CMK (cell line): ENCODE measurements at regions not wholly inside any gene's neighbourhood (a gene's known extent, or its start where the extent isn't known, plus 50 kb on each side); places are given as distances from the start of the nearest gene placed in this dataset.

ENCODE experiments used
- DNase-seq: peaks from one replicate; pipeline ENCODE4 v3.0.0-alpha.2; 2010; ENCODE audit warnings: low read depth

DNA sequence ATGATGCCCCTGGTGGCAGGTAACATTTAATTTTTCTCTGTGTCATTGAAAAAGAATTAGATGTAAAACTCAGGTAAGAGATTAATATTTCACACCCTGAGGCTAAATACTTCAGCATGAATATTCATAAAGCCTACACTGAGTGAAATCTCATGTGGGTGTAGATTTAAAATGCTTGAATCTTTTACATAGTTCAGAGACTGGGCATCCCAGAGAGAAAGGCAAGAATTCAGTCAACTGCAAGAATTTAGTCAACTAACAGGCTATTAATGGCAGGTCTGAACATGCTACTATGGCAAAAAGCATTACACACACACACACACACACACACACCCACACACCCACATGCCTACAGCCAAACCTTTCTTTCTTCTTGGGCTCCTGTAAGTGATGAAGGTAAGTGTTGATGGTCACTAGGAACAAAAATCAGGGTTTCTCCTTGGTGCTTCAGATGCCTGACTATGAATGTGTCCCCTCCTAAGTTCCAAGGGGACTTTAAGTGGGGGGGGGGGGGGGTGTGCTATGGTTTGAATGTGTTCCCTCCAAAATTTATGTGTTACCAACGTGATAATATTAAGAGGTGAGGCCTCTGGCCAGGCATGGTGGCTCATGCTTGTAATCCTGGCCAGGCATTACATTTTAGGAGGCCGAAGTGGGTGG is 63.7 kb upstream of the PSMD7 start:
- no peak for DNase-seq

GRCh38 chr16:74230126-74230525 is 66.5 kb upstream of the PSMD7 start:
- no peak for DNase-seq

DNA sequence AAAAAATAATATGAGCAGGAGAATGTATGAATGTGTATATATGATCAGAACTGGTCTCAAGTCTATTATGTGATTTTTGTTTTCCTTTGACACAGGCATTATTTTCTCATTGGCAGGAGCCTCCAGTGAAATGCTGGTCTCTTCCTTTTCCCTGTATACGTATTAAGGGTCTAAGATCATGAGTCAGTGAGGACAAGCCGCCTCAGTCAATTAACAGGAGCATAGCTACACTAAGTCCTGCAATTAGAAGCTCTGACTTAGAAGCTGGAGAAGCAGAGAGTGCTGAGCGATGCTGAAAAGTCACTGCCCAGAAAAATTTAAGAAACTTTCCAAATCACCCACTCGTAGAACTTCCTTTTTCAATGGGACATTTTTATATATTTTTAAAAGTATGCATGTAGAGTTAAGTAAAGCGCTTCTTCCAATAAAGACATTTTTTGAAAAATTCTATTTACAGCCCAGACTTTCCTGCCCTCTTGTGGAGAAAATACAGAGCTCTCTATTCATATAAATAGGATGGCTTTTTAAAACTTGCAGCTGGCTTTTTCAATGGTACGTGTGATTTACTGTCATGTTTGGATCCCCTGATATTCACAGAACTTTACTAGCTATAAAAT is 70.2 kb upstream of the PSMD7 start:
- DNase-seq, result no peak

- DNase-seq, result no peak
These were observed 71.6 kb upstream of the PSMD7 start for GRCh38 chr16:74224828-74225612.

DNA sequence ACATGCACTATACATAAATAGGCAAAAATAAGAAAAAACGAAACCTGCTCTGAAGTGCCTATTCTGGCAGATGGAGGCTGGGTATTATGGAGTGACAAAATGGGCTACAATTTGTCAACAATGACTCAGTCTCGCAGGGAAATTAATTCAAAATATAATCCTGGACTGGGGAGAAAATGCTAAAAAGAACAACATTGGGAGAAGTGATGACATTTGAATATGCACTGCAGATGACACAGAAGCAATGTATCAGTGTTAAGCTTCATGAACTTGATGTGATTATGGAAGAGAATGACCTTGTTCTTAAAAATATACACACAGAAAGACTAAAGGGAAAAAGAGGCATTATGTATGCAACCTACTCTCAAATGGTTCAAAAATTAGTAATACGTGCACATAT is 74.8 kb upstream of the PSMD7 start:
- no peak for DNase-seq

- DNase-seq, result no peak
These were observed 76.9 kb upstream of the PSMD7 start for GRCh38 chr16:74219706-74220105.

GRCh38 chr16:74218871-74219270 is 77.7 kb upstream of the PSMD7 start:
- no peak for DNase-seq

DNA sequence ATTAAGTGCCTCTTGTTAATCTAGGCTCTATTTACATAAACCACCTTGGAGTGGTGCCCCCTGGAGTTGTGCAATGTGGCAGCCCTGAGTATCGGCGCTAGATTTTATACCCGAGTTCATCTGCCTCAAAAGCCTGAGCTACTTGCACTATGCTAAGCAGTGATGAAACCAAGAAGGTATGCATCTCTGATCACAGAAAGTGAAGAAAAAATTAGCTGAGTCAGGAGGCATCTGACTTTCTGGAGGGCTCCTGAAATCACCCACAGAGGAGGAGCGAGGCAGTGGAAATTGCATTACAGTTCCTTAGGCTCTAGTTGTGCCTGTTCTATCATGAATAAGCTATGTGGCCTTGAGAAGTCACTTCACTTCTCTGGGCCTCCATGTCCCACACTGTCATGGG is 80.3 kb upstream of the PSMD7 start:
- no peak for DNase-seq

GRCh38 chr16:74215249-74215648 is 81.4 kb upstream of the PSMD7 start:
- no peak for DNase-seq

DNA sequence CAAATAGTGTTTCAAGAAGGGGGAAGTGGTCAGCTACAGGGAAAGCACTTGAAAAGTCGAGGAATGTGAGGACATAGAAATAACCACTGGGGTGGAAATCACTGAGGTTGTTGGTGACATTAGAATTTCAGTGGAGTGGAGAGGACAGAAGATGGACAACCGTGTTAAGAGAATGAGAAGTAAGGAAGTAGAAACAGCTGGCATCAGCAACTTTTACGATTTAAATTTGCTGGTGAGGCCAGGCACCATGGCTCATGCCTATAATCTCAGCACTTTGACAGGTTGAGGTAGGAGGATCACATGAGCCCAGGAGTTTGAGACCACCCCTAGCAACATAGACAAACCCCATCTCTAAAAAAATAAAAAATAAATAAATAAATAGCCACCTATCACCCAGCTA is 83.2 kb upstream of the PSMD7 start:
- no peak for DNase-seq

DNA sequence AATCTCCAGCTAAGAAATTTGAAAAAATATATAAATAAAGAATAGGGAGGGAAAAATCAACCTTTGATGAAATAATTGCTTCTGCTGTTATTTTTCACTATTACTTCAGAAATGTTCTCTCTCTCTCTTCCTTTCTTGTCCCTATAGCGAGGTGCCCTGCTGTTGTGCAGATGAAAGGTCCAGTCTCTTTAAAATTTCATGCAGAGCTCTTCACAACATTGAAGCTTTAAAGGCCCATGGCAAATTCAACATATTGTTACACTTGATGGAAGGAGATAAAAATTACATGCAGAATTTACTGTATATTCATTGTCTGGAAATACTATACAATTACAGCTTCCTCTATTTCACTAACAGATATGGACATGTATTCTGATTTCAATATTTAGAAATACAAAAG is 86.4 kb upstream of the PSMD7 start:
- no peak for DNase-seq

- no peak for DNase-seq
These were observed 94.6 kb upstream of the PSMD7 start for GRCh38 chr16:74202009-74202408.

- DNase-seq, result no peak
These were observed 95.0 kb upstream of the PSMD7 start for GRCh38 chr16:74201576-74201975.

- DNase-seq, result no peak
These were observed 95.7 kb upstream of the PSMD7 start for GRCh38 chr16:74200921-74201320.

DNA sequence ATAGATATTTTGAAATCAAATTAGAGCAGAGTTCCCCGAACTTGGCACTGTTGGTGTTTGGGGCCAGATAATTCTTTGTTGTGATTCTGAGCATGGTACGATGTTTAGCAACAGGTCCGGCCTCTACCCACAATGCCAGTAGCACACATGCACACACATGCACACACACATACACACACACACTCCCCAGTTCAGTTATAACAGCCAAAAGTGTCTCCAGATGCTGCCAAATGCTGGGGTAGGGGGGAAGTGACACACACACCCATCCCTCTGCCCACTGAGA is 96.8 kb upstream of the PSMD7 start:
- no peak for DNase-seq

GRCh38 chr16:74199066-74199841 is 97.4 kb upstream of the PSMD7 start:
- DNase-seq, result no peak

DNA sequence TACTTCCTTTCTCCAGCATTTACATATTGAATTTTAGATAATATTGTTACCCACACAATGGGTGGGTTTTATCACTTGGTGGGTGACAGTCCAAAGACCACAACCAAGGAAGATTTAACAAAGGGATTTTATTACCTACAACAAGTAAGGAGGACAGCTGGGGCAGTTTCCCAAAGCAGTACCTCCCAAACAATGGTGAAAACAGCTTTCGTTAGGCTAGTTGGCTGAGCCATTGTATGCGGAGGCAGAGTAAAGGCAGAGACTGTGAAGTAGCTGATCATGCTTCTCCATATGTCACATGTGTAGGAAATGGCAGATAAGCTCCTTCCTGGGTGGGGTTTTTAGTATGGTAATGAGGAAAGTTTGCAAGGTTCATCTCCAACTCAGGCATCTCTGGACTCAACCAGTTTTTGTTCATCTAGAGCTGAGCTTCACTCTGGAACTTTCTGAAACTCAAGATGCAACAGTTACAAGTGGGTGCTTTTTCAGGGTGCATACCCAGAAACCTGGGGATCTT is 104.3 kb upstream of the PSMD7 start:
- DNase-seq, result no peak

DNA sequence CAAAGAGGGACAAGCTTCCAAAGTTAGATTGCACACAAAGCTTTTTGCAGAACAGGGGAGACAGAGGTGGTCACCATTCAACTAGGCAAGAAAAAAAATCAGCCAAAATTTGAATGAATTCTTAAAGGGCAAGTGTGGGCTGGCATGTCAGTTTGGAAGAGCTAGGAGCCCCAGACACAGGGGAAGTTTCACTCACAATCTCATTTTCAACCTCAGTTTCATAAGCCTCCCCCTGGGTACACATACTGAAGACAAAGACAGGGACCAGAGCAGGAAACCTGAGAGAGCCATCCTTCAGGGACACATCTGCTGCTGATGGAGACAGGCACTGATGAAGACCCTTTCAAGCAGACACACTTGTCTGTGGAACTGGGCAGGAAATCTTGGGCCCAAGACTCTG is 106.3 kb upstream of the PSMD7 start:
- no peak for DNase-seq

DNA sequence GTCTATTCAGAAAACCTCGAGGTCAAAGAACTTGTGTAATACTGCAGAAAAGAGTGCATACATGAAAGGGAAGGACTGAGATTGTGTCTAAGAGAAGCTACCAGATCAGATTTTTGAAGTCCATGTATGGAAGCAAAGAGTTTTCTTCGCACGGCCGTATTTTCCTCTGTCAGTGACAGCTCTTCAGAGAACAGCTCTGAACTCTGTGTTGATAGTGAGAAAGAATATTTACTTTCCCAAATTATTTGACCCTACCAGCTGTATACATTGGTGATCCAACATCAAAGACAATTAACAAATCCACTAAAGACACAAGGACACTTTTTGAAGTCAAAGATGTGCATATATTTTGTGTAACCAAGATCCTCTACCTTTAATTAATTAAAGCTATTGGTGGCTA is 107.8 kb upstream of the PSMD7 start:
- no peak for DNase-seq

DNA sequence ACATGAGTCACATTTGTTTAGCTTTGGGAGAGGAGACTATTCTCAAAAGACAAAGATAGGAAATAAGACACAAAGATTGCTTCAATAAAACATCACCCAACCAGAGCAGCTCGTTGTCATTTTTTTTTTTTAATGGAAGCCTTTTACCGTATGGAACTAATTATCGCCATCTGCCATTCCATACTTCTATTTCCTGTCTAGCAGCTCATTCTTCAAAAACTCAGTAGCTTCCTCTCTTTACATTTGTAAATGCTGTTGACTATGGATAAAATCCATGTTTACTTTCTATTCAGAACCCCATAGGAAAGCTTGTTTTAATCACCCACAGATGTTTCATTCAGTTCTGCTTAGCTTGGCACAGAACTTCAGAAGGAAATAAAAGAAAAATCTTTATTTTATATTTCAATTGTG is 110.0 kb upstream of the PSMD7 start:
- no peak for DNase-seq

DNA sequence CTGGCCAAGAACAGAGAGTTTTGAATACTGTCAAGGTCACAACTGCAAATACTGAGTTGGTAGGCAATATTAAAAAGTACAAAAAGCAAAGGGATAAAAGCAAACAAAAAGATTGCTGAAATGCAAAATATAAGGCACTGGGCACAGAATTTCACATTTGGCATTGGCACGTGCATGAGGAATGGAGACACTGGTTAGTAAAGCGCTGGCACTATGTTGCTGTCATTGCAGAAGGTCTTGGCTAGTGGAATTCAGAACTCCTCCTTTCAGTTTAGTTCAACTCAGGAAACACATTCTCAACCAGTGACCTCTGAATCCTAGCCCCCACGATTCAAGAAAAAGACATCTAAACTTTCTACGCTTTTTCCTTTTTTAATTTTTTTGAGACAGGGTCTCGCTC is 111.8 kb upstream of the PSMD7 start:
- no peak for DNase-seq

DNA sequence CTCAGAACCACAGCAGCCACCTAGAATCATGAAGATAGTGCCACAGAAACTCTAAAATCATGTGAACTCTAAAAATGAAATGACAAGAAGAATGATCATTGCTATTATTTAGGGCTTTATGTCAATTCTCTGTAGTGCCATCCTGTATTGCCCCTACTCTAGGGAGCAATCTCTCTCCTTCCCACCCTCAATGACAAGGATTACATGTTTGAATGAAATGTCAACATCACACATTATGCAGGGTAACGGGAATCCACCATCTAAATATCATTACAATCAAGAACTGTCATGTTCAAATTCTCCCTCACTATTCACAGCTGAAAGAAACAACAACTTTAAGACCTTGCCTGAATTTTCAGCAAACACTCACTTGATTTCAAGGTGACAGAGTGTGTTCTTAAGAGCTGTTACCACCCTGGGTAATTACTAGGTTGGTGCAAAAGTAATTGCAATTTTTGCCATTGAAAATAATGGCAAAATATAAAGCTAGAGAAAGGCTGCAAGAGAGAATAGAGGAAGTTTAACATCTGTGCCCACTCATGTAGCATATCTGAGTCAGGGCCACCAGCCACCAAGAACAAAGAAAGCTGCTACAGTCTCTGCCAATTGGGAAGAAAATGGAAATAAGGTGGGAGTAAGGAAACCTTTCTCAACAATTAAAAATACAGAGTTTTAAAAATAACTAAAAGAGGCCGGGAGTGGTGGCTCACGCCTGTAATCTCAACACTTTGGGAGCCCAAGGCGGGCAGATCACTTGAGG is 112.8 kb upstream of the PSMD7 start:
- DNase-seq, result no peak
